IPS DF 6.9 (cell line): ENCODE measurements at regions not wholly inside any gene's neighbourhood (a gene's known extent, or its start where the extent isn't known, plus 50 kb on each side); places are given as distances from the start of the nearest gene placed in this dataset.

Experiments used
- DNase-seq: peaks from one replicate; pipeline ENCODE4 v3.0.0-alpha.2; 2013; ENCODE audit warnings: low read depth, low spot score
- H3K27ac ChIP-seq: one replicate; pipeline ENCODE4 v1.5.1; 2013; ENCODE audit warnings: low read length, control low read depth
- H3K27me3 ChIP-seq: 2 replicates; pipeline ENCODE4 v1.6.1; 2013; ENCODE audit warnings: mild to moderate bottlenecking, low read length; ENCODE audit not compliant: control insufficient read depth, insufficient read depth
- H3K36me3 ChIP-seq: 2 replicates; pipeline ENCODE4 v1.6.1; 2013; ENCODE audit warnings: low read length; ENCODE audit not compliant: control insufficient read depth, insufficient read depth
- H3K4me1 ChIP-seq: 2 replicates; pipeline ENCODE4 v1.6.1; 2013; ENCODE audit warnings: low read length; ENCODE audit not compliant: control insufficient read depth, insufficient read depth
- H3K4me3 ChIP-seq: 2 replicates; pipeline ENCODE4 v1.5.1; 2013; ENCODE audit warnings: mild to moderate bottlenecking, low read length
- H3K9me3 ChIP-seq: 2 replicates; pipeline ENCODE4 v1.6.1; 2013; ENCODE audit warnings: low read length, inconsistent platforms; ENCODE audit not compliant: control insufficient read depth, insufficient read depth
- WGBS: extraction: QIAGEN DNeasy Blood & Tissue Kit; methylation state at CpG from one replicate; pipeline ENCODE4 v1.1.7; 2013; ENCODE audit warnings: mixed read lengths, missing lambda C conversion rate; ENCODE audit not compliant: insufficient read length, insufficient coverage; 5-methylcytosine and 5-hydroxymethylcytosine counted together

DNA sequence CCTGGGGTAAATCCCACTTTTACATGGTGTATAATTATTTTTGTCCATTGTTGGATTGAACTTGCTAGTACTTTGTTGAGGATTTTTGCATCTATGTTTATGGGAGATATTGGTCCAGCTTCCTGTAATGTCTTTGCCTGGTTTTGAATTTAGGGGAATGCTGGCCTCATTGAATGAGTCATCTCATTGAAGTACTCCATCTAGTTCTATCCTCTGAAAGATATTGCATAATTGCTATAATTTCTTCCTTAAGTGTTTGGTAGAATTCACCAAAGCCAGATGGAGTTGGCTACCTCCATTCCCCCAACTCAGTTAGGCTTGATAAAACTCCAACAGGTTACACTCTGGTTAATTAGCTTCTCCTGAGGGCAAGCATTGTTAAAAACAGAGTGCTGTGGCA lies 237.4 kb upstream of the TGFBR2 start:
- no peaks in the 10 kb centered on the region for H3K36me3 ChIP-seq
- no peaks in the 10 kb centered on the region for H3K9me3 ChIP-seq
- H3K27me3 ChIP-seq = no peaks in the 10 kb centered on the region
- no peak overlapping the region for H3K4me3 ChIP-seq
- H3K4me1 ChIP-seq = peaks cover 2% of the 10 kb centered on the region; the same call in 1 of the 2 replicates
- DNase-seq = no peak
- no peak overlapping the region for H3K27ac ChIP-seq

DNA sequence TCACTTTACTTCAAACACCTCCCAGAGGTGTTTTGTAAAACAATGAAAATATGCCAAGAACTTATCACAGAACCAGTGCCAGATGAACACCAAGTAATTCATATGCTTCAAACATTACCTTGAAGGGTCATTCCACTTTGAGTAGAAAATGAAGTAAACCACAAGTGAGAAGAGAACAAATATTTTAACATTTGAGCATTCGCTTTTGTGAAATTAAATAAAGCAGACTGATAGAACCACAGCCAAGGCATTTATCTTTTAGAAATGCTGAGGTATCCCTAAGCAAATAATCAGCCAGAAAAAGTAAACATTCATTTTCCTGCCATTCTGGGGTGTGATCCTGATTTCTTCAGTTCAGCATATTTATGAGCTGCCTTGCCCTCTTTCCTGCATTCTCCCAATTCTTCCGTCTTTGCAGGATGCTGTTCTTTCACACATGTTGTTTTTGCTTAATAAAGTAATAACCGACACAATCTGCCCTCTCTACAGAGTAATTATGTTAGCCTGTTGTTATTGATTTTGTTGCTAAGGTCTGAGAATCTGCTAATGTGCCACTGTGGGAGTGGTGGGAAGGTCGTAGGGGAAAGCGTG lies 235.6 kb upstream of the TGFBR2 start:
- no peak for DNase-seq
- no CpG with 5 or more reads among the region's 5 CpGs for WGBS
- no peak overlapping the region for H3K27ac ChIP-seq
- no peaks in the 10 kb centered on the region for H3K9me3 ChIP-seq
- no peaks in the 10 kb centered on the region for H3K36me3 ChIP-seq
- no peaks in the 10 kb centered on the region for H3K27me3 ChIP-seq
- peaks cover 2% of the 10 kb centered on the region; the same call in 1 of the 2 replicates for H3K4me1 ChIP-seq
- no peak overlapping the region for H3K4me3 ChIP-seq

DNA sequence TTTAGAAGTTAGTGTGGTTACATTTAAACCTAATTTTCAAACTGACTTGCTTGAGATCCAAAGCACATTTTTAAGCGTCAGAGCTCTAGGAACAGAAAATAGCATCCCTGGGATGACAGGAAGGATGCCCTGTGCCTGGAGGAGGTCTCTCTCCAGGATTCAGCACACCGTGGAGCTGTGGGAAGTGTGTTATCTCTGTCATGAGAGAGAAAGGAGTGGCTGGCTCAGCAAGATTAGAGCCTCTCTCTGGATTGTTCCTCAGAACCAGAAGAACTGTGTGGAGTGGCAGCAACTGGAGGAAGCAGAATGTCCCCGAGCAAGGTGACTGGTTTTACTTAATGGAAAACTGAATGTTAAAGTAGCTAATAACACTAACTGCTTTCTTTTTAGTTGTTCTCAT lies 233.6 kb upstream of the TGFBR2 start:
- Histone ChIP-seq H3K27ac (no peak overlapping the region), H3K9me3 (no peaks in the 10 kb centered on the region), H3K27me3 (no peaks in the 10 kb centered on the region), H3K4me1 (peaks cover 2% of the 10 kb centered on the region; the same call in 1 of the 2 replicates), H3K4me3 (no peak overlapping the region), H3K36me3 (no peaks in the 10 kb centered on the region)
- no CpG with 5 or more reads among the region's 3 CpGs for WGBS
- DNase-seq = no peak

DNA sequence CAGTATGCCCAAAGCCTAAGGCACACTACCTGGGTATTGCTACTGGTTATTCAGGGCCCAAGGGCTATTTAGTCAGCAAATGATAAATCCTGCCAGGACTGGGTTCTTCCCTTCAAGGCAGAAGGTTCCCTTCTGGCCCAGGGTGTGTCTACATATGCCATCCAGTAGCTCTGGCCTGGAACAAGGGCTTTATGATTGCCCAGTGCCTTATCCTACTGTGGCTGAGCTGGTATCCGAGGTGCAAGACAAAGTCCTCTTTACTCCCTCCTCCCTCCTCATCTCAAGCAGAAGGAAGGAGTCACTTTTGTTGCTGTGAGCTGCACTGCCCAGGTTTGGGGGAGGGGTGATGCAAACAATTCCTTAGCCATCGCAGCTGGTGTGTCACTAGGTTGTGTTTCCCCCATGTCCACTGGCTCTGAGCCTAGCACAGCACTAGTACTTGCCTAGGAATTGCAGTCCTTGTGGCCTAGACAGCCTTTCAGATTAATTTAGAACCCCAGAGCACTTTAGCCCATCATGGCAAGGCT lies 221.8 kb upstream of the TGFBR2 start:
- Histone ChIP-seq H3K4me3 (no peak overlapping the region), H3K27me3 (no peaks in the 10 kb centered on the region)
- WGBS = no CpG with 5 or more reads among the region's 2 CpGs

DNA sequence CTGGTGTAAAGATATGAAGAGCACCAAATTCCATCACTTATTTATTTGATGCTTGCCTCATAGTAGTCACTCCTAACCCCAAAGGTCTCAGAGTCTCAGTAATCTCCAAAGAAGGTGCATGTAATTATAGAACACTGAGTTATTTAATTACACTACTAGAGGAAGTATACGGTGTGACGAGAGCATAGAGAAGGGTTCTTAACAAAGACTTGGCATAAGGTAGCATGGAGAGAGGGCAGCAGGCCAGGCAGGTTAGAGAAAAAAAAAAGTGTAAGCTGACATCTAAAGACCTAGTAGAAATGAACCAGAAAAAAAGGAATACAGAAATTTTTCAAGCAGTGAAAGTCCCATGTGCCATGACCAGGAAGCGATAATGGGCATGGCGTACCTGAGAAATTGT lies 213.3 kb upstream of the TGFBR2 start:
- no peaks in the 10 kb centered on the region for H3K27me3 ChIP-seq
- no CpG with 5 or more reads among the region's 4 CpGs for WGBS
- DNase-seq = no peak
- H3K4me1 ChIP-seq = no peaks in the 10 kb centered on the region
- no peaks in the 10 kb centered on the region for H3K9me3 ChIP-seq
- no peak overlapping the region for H3K4me3 ChIP-seq
- no peak overlapping the region for H3K27ac ChIP-seq
- no peaks in the 10 kb centered on the region for H3K36me3 ChIP-seq

More for the DNA sequence above, 221.8 kb upstream of the TGFBR2 start:
- H3K4me1 ChIP-seq = no peaks in the 10 kb centered on the region
- DNase-seq = no peak
- H3K36me3 ChIP-seq = no peaks in the 10 kb centered on the region
- no peak overlapping the region for H3K27ac ChIP-seq
- no peaks in the 10 kb centered on the region for H3K9me3 ChIP-seq

DNA sequence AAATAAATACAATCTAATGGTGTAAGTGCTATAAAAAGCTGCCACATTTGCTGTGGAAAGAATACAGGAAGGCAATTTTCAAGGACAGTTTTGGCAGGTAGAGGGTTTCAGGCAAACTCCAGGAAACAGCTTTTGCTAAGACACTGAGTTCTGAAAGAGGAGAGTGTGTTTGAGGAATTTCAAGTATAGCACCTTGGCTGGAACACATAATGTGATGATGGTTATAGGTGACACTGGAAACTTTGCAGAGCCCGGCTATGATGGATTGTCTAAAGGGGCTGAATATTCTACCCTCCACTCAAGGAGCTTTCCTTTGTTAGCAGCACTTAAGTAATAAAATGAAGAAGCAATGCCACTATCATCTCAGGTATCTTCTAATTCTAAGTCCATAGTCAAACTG lies 209.4 kb upstream of the TGFBR2 start:
- no peak for DNase-seq
- no peaks in the 10 kb centered on the region for H3K27me3 ChIP-seq
- WGBS = no CpG with 5 or more reads among the region's 1 CpG

DNA sequence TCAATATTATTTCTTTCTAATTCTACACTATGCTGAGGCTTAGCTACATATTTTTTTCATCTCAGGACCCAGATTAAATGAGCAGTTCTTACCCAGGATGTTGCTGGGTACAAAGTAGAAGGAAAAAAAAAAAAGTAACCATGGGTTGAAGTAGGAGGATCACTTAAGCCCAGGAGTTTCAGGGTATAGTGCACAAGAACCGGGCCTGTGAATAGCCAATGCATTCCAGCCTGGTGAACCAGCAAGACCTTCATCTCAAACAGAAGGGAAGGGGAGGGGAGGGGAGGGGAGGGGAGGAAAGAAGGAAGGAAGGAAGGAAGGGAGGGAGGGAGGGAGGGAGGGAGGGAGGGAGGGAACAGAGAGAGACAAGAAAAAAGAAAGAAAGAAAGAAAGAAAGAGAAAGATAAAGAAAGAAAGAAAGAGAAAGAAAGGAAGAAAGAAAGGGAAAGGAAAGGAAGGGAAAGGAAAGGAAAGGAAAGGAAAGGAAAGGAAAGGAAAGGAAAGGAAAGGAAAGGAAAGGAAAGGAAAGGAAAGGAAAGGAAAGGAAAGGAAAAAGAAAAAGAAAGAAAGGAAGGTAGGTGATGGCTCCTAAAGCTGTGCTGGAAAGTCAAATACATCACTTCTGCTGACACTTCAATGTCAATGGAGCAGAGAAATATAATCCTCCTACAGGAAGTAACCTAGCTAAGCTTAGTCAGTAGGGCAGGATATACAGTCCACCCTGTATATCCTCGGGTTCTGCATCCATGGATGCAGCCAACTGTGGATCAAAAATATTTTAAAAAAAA lies 206.8 kb upstream of the TGFBR2 start:
- no peaks in the 10 kb centered on the region for H3K36me3 ChIP-seq
- DNase-seq = no peak
- H3K9me3 ChIP-seq = no peaks in the 10 kb centered on the region
- no CpG with 5 or more reads among the region's 2 CpGs for WGBS
- H3K4me1 ChIP-seq = no peaks in the 10 kb centered on the region
- no peak overlapping the region for H3K27ac ChIP-seq
- H3K4me3 ChIP-seq = no peak overlapping the region
- H3K27me3 ChIP-seq = no peaks in the 10 kb centered on the region

More for the DNA sequence above, 209.4 kb upstream of the TGFBR2 start:
- Histone ChIP-seq H3K27ac (no peak overlapping the region), H3K4me3 (no peak overlapping the region), H3K4me1 (no peaks in the 10 kb centered on the region), H3K9me3 (no peaks in the 10 kb centered on the region), H3K36me3 (no peaks in the 10 kb centered on the region)

DNA sequence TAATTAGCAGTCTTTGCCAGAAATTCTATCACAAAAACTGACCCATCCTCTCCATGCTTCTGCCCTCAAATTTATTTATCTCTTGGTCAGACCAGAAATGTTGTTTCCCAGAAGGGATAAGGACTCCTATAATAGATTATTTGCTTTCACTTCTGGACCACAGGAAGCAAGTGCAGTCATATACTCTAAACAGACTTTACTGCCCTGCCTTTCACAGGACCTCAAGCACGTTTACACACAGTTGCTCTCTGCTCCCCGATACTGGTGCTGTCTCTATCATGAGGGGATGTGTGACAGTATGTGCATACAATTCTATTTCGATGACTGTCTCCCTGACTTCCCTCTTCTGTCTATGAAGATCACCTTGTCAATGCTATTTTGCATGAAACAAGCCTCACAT lies 205.5 kb upstream of the TGFBR2 start:
- Histone ChIP-seq H3K36me3 (no peaks in the 10 kb centered on the region), H3K4me1 (no peaks in the 10 kb centered on the region), H3K4me3 (no peak overlapping the region), H3K27me3 (no peaks in the 10 kb centered on the region), H3K27ac (no peak overlapping the region), H3K9me3 (no peaks in the 10 kb centered on the region)
- DNase-seq = no peak
- no CpG with 5 or more reads among the region's 3 CpGs for WGBS

- no peaks in the 10 kb centered on the region for H3K4me1 ChIP-seq
- H3K9me3 ChIP-seq = no peaks in the 10 kb centered on the region
- no peaks in the 10 kb centered on the region for H3K27me3 ChIP-seq
- no peak for DNase-seq
- no peaks in the 10 kb centered on the region for H3K36me3 ChIP-seq
- no peak overlapping the region for H3K4me3 ChIP-seq
- no peak overlapping the region for H3K27ac ChIP-seq
Observed at GRCh38 chr3:30401971-30402370, 204.4 kb upstream of the TGFBR2 start.

DNA sequence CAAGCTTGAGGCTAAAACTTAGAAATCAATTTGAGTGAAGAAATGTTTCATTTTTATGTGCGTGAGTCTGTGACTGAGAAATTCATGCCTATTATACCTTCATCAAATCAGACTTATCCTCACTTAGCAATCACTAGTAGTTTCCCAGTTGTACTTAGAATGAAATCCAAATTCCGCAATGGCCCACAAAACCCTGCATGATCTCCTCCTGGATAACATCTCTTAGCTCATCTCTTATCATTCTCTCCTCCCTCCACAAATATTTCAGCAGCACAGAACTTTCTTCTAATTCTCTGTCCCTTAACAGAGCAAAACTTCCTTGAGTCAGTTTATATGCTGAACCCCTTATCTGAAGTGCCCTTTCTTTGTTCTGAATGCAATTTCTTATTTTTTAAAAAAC lies 198.8 kb upstream of the TGFBR2 start:
- no peak for DNase-seq
- Histone ChIP-seq H3K4me3 (no peak overlapping the region), H3K27ac (no peak overlapping the region), H3K9me3 (no peaks in the 10 kb centered on the region; the same call in 1 of the 2 replicates), H3K27me3 (no peaks in the 10 kb centered on the region), H3K4me1 (no peaks in the 10 kb centered on the region), H3K36me3 (no peaks in the 10 kb centered on the region)
- no CpG with 5 or more reads among the region's 2 CpGs for WGBS
